SH-SY5Y (cell line): ENCODE measurements at regions not wholly inside any gene's neighbourhood (a gene's known extent, or its start where the extent isn't known, plus 50 kb on each side); places are given as distances from the start of the nearest gene placed in this dataset.

Source experiments
- GATA2 ChIP-seq: IDR thresholded peaks from 2 replicates; pipeline ENCODE4 v1.6.1; 2011; ENCODE audit warnings: mild to moderate bottlenecking, low read depth, low read length
- GATA3 ChIP-seq: IDR thresholded peaks from 2 replicates; pipeline ENCODE4 v1.6.1; 2011; ENCODE audit warnings: low read depth, mild to moderate bottlenecking, low read length, moderate library complexity

- TF ChIP-seq GATA2 (no peak), GATA3 (no peak)
Measured at GRCh38 chr10:32110790-32111189, 54.6 kb upstream of the KIF5B start.
